ENCODE measurements at regions not wholly inside any gene's neighbourhood (a gene's known extent, or its start where the extent isn't known, plus 50 kb on each side); places are given as distances from the start of the nearest gene placed in this dataset.
"Not testable (repeated sequence)": the region's sequence is repeated elsewhere in the genome, so short reads cannot be mapped to it uniquely, and the experiment has no call there.

DNA sequence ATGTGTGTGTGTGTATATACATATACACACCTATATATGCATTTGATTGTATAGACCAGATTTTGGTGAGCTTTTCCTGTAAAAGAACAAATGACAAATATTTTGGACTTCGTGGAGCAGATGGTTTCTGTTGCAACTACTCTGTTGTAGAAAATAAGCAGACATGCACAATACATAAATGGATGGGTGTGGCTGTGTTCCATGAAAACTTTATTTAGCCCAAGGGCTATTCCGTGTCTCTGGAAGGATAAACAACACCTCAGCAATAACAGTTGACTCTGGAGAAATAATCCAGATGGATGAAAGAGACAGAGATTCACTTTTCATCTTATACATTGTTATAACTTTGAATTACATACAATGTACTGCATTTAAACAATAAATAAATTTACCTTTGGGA lies 441.4 kb downstream of the CNTN3 start:
- Histone ChIP-seq H3K36me3 (ENCODE audit: control insufficient read depth, insufficient read depth, low read length) (no peaks in the 10 kb centered on the region), H3K27me3 (ENCODE audit: control insufficient read depth, insufficient read depth, low read length) (no peaks in the 10 kb centered on the region), H3K4me3 (ENCODE audit: low read length) (no peak overlapping the region), H3K9me3 (ENCODE audit: control insufficient read depth, insufficient read depth, low read length) (no peaks in the 10 kb centered on the region), H3K4me1 (ENCODE audit: control insufficient read depth, insufficient read depth, low read length) (no peaks in the 10 kb centered on the region), H3K27ac (ENCODE audit: low read length) (no peak overlapping the region)
- WGBS (ENCODE audit: insufficient coverage, insufficient read length), result no CpG with 5 or more reads among the region's 2 CpGs
- DNase-seq (ENCODE audit: low read depth, low spot score), result no peak

GRCh38 chr3:74167926-74168325 lies 446.5 kb downstream of the CNTN3 start:
- DNase-seq (ENCODE audit: low read depth, low spot score), result no peak
- no peaks in the 10 kb centered on the region; the same call in 1 of the 2 replicates for H3K9me3 ChIP-seq (ENCODE audit: control insufficient read depth, insufficient read depth, low read length)
- no peak overlapping the region for H3K4me3 ChIP-seq (ENCODE audit: low read length)

DNA sequence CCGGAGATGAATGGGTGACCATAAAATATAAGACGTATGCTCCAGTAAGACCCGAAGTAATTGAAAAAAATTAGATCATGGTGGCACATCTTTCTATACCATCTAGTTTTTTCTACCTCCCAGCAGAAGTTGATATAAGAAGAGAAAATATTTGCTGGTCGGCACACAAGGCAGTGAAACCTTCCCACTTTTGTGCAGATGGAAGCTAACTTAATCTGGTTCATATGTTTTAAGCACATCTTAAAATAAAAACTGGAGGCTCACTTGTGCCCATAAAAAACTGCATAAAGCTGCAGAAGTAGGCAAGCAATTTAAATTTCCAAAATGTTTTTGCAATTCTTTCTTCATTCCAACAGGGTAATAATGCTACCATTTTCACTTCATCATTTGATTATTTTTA lies 449.2 kb downstream of the CNTN3 start:
- Histone ChIP-seq H3K27me3 (ENCODE audit: control insufficient read depth, insufficient read depth, low read length) (no peaks in the 10 kb centered on the region), H3K4me1 (ENCODE audit: control insufficient read depth, insufficient read depth, low read length) (no peaks in the 10 kb centered on the region), H3K9me3 (ENCODE audit: control insufficient read depth, insufficient read depth, low read length) (no peaks in the 10 kb centered on the region; the same call in 1 of the 2 replicates), H3K36me3 (ENCODE audit: control insufficient read depth, insufficient read depth, low read length) (no peaks in the 10 kb centered on the region), H3K27ac (ENCODE audit: low read length) (no peak overlapping the region), H3K4me3 (ENCODE audit: low read length) (no peak overlapping the region)
- WGBS (ENCODE audit: insufficient coverage, insufficient read length), result no CpG with 5 or more reads among the region's 4 CpGs
- DNase-seq (ENCODE audit: low read depth, low spot score), result no peak

More at GRCh38 chr3:74167926-74168325, 446.5 kb downstream of the CNTN3 start:
- Histone ChIP-seq H3K27me3 (ENCODE audit: control insufficient read depth, insufficient read depth, low read length) (no peaks in the 10 kb centered on the region), H3K36me3 (ENCODE audit: control insufficient read depth, insufficient read depth, low read length) (no peaks in the 10 kb centered on the region), H3K4me1 (ENCODE audit: control insufficient read depth, insufficient read depth, low read length) (no peaks in the 10 kb centered on the region), H3K27ac (ENCODE audit: low read length) (no peak overlapping the region)
- no CpG with 5 or more reads among the region's 1 CpG for WGBS (ENCODE audit: insufficient coverage, insufficient read length)

- Histone ChIP-seq H3K4me3 (ENCODE audit: low read length) (no peak overlapping the region), H3K27me3 (ENCODE audit: control insufficient read depth, insufficient read depth, low read length) (no peaks in the 10 kb centered on the region), H3K36me3 (ENCODE audit: control insufficient read depth, insufficient read depth, low read length) (no peaks in the 10 kb centered on the region), H3K27ac (ENCODE audit: low read length) (no peak overlapping the region), H3K4me1 (ENCODE audit: control insufficient read depth, insufficient read depth, low read length) (no peaks in the 10 kb centered on the region), H3K9me3 (ENCODE audit: control insufficient read depth, insufficient read depth, low read length) (no peaks in the 10 kb centered on the region)
- DNase-seq (ENCODE audit: low read depth, low spot score), result no peak
These were observed 465.0 kb downstream of the CNTN3 start for GRCh38 chr3:74149466-74149865.

DNA sequence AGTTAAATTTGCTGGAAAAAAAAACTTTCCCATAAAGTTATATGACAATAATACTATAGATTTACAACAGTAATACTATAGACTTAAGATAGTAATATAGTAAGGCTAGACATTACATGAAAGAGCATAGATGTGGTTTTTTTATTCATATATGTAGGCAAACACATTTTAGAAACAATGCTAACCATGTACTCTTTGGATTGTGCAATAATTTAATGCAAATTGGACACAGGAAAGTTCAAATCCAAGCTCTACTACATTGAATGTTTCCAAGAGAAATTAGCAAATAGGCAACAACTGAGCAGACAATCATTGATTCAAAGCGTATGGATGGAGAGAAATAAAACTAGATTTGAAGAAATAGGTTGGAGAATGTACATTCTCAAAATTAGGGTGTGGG lies 469.2 kb downstream of the CNTN3 start:
- Histone ChIP-seq H3K4me3 (ENCODE audit: low read length) (no peak overlapping the region), H3K9me3 (ENCODE audit: control insufficient read depth, insufficient read depth, low read length) (no peaks in the 10 kb centered on the region), H3K27me3 (ENCODE audit: control insufficient read depth, insufficient read depth, low read length) (no peaks in the 10 kb centered on the region), H3K4me1 (ENCODE audit: control insufficient read depth, insufficient read depth, low read length) (no peaks in the 10 kb centered on the region), H3K36me3 (ENCODE audit: control insufficient read depth, insufficient read depth, low read length) (no peaks in the 10 kb centered on the region), H3K27ac (ENCODE audit: low read length) (no peak overlapping the region)
- no CpG with 5 or more reads among the region's 1 CpG for WGBS (ENCODE audit: insufficient coverage, insufficient read length)
- DNase-seq (ENCODE audit: low read depth, low spot score), result no peak

DNA sequence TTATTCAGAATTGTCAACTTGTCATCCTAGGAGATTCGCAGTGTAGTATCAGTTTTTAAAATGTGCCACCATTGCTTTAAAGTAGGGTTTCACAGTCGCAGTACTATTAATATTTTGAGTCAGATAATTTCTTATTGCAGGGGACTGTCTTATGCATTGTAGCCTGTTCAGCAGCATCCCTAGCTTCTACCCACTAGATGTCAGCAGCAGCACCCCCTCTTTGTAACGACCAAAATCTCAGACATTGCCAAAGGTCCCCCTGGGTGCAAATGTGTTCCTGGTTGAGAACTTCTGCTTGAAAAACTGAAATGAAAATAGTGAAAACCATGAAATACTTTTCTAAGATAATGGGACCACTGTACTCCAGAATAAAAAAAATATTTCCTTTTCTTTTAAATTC lies 474.8 kb downstream of the CNTN3 start:
- Histone ChIP-seq H3K9me3 (ENCODE audit: control insufficient read depth, insufficient read depth, low read length) (no peaks in the 10 kb centered on the region), H3K4me3 (ENCODE audit: low read length) (no peak overlapping the region), H3K27me3 (ENCODE audit: control insufficient read depth, insufficient read depth, low read length) (no peaks in the 10 kb centered on the region), H3K4me1 (ENCODE audit: control insufficient read depth, insufficient read depth, low read length) (no peaks in the 10 kb centered on the region), H3K36me3 (ENCODE audit: control insufficient read depth, insufficient read depth, low read length) (no peaks in the 10 kb centered on the region), H3K27ac (ENCODE audit: low read length) (no peak overlapping the region)
- WGBS (ENCODE audit: insufficient coverage, insufficient read length), result no CpG with 5 or more reads among the region's 3 CpGs
- no peak for DNase-seq (ENCODE audit: low read depth, low spot score)

DNA sequence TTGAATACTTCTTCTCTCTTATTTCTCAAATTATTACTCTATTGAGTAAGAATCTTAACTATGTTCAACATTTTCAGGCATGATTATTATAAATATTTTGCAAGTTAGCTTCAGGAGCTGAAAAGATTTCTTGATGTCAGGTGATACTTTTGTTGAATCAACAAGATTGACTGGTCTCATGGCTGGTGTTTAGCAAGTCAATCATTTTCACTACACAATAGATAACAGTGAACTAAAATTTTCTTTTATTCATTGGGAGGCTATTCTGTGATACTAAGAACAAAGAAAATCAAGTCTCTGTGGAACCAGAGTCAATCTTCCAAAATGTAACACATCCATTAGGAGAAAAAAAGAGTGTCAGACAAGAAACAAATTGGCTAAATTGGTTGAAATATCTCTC lies 476.7 kb downstream of the CNTN3 start:
- H3K4me3 ChIP-seq (ENCODE audit: low read length), result no peak overlapping the region
- H3K36me3 ChIP-seq (ENCODE audit: control insufficient read depth, insufficient read depth, low read length), result no peaks in the 10 kb centered on the region
- no peaks in the 10 kb centered on the region for H3K27me3 ChIP-seq (ENCODE audit: control insufficient read depth, insufficient read depth, low read length)
- DNase-seq (ENCODE audit: low read depth, low spot score), result no peak
- H3K4me1 ChIP-seq (ENCODE audit: control insufficient read depth, insufficient read depth, low read length), result no peaks in the 10 kb centered on the region
- H3K27ac ChIP-seq (ENCODE audit: low read length), result no peak overlapping the region
- H3K9me3 ChIP-seq (ENCODE audit: control insufficient read depth, insufficient read depth, low read length), result no peaks in the 10 kb centered on the region

DNA sequence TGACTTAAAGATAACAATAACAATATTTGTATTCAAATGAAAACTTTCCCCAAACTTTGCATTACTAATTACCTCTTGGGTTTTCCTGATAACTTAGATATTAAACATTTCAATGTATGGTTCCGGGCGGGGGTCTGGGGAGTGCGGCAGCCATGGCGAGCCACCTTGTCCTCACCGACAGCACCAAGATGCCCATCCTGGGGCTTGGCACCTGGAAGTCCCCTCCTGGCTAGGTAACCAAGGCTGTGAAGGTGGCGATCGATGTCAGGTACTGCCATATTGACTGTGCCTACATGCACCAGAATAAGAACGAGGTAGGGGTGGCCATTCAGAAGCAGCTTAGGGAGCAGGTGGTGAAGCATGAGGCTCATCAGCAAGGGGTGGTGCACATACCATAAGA lies 478.7 kb downstream of the CNTN3 start:
- Histone ChIP-seq H3K4me1 (ENCODE audit: control insufficient read depth, insufficient read depth, low read length) (no peaks in the 10 kb centered on the region), H3K9me3 (ENCODE audit: control insufficient read depth, insufficient read depth, low read length) (no peaks in the 10 kb centered on the region), H3K27me3 (ENCODE audit: control insufficient read depth, insufficient read depth, low read length) (no peaks in the 10 kb centered on the region), H3K27ac (ENCODE audit: low read length) (no peak overlapping the region), H3K4me3 (ENCODE audit: low read length) (no peak overlapping the region), H3K36me3 (ENCODE audit: control insufficient read depth, insufficient read depth, low read length) (no peaks in the 10 kb centered on the region)
- no CpG with 5 or more reads among the region's 8 CpGs for WGBS (ENCODE audit: insufficient coverage, insufficient read length)
- no peak for DNase-seq (ENCODE audit: low read depth, low spot score)

GRCh38 chr3:74134831-74135230 lies 479.6 kb downstream of the CNTN3 start:
- Histone ChIP-seq H3K9me3 (ENCODE audit: control insufficient read depth, insufficient read depth, low read length) (no peaks in the 10 kb centered on the region), H3K4me3 (ENCODE audit: low read length) (no peak overlapping the region), H3K27me3 (ENCODE audit: control insufficient read depth, insufficient read depth, low read length) (no peaks in the 10 kb centered on the region), H3K27ac (ENCODE audit: low read length) (no peak overlapping the region), H3K4me1 (ENCODE audit: control insufficient read depth, insufficient read depth, low read length) (no peaks in the 10 kb centered on the region), H3K36me3 (ENCODE audit: control insufficient read depth, insufficient read depth, low read length) (no peaks in the 10 kb centered on the region)
- no CpG with 5 or more reads among the region's 2 CpGs for WGBS (ENCODE audit: insufficient coverage, insufficient read length)
- no peak for DNase-seq (ENCODE audit: low read depth, low spot score)

GRCh38 chr3:74131546-74132328 lies 482.7 kb downstream of the CNTN3 start:
- H3K9me3 ChIP-seq (ENCODE audit: control insufficient read depth, insufficient read depth, low read length); H3K4me3 ChIP-seq (ENCODE audit: low read length); H3K4me1 ChIP-seq (ENCODE audit: control insufficient read depth, insufficient read depth, low read length); DNase-seq (ENCODE audit: low read depth, low spot score); H3K27ac ChIP-seq (ENCODE audit: low read length); H3K36me3 ChIP-seq (ENCODE audit: control insufficient read depth, insufficient read depth, low read length); H3K27me3 ChIP-seq (ENCODE audit: control insufficient read depth, insufficient read depth, low read length): not testable (repeated sequence)
- no CpG with 5 or more reads among the region's 6 CpGs for WGBS (ENCODE audit: insufficient coverage, insufficient read length)

DNA sequence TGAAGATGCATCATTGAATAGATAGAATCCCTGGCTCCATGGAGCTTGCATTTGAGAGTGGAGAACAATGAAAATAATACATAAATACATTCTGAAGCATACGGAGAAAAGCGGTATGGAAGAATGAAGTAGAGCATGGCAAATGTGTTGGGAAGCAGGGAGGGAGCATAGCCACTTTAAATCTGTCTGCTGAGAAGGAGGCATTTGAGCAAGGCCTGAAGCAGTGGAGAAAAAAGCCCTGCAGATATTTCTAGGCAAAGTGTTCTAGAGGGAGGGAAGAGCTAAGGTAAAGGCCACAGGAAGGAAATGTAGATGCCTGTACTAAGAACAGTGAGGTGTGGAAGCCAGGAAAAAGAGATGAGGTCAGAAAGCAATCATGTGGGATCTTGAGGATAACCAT lies 484.8 kb downstream of the CNTN3 start:
- H3K27ac ChIP-seq (ENCODE audit: low read length), result no peak overlapping the region
- no peak for DNase-seq (ENCODE audit: low read depth, low spot score)
- no peaks in the 10 kb centered on the region for H3K4me1 ChIP-seq (ENCODE audit: control insufficient read depth, insufficient read depth, low read length)
- no CpG with 5 or more reads among the region's 2 CpGs for WGBS (ENCODE audit: insufficient coverage, insufficient read length)
- no peaks in the 10 kb centered on the region for H3K9me3 ChIP-seq (ENCODE audit: control insufficient read depth, insufficient read depth, low read length)
- no peak overlapping the region for H3K4me3 ChIP-seq (ENCODE audit: low read length)
- H3K36me3 ChIP-seq (ENCODE audit: control insufficient read depth, insufficient read depth, low read length), result no peaks in the 10 kb centered on the region
- no peaks in the 10 kb centered on the region for H3K27me3 ChIP-seq (ENCODE audit: control insufficient read depth, insufficient read depth, low read length)
